Stimulated activated CD4-positive, alpha-beta T cell treated with anti-CD3 and anti-CD28 coated beads, TNF-alpha, amount 100 ng/mL, for 48 hours (primary cell): ENCODE measurements at regions not wholly inside any gene's neighbourhood (a gene's known extent, or its start where the extent isn't known, plus 50 kb on each side); places are given as distances from the start of the nearest gene placed in this dataset.
"Not testable (repeated sequence)": the region's sequence is repeated elsewhere in the genome, so short reads cannot be mapped to it uniquely, and the experiment has no call there.

Experiments used
- DNase-seq, 3 donors: peaks; one replicate each; pipeline ENCODE4 v3.0.0-alpha.2; 2020; ENCODE audit warnings: low read depth in 3 of 3

- DNase-seq, result not testable (repeated sequence)
These were observed 56.9 kb upstream of the TBX18 start for GRCh38 chr6:84821314-84821713.

GRCh38 chr6:84816741-84817140 lies 52.3 kb upstream of the TBX18 start:
- no peak for DNase-seq

- DNase-seq, result no peak
These were observed 51.7 kb upstream of the TBX18 start for GRCh38 chr6:84815896-84816735.
